Endodermal cell (in vitro differentiated cells): ENCODE measurements at regions not wholly inside any gene's neighbourhood (a gene's known extent, or its start where the extent isn't known, plus 50 kb on each side); places are given as distances from the start of the nearest gene placed in this dataset.
A peak's percentile ranks its signal among the peaks of the same experiment; 100 is the strongest.

Experiments
- DNase-seq: peaks from one replicate; pipeline ENCODE4 v3.0.0-alpha.2; 2017
- H3K27ac ChIP-seq: 2 replicates; pipeline ENCODE4 v1.5.1; 2013; ENCODE audit warnings: mild to moderate bottlenecking, low read depth, low read length, moderate library complexity
- H3K27me3 ChIP-seq: 2 replicates; pipeline ENCODE4 v1.6.1; 2013; ENCODE audit warnings: mild to moderate bottlenecking, low read length, moderate library complexity; ENCODE audit not compliant: insufficient read depth, control insufficient read depth, poor library complexity, severe bottlenecking
- H3K36me3 ChIP-seq: 2 replicates; pipeline ENCODE4 v1.7.0; 2013; ENCODE audit warnings: mild to moderate bottlenecking, low read length, moderate library complexity; ENCODE audit not compliant: control insufficient read depth, insufficient read depth
- H3K4me1 ChIP-seq: one replicate; pipeline ENCODE4 v1.7.0; 2013; ENCODE audit warnings: low read length; ENCODE audit not compliant: control insufficient read depth, insufficient read depth
- H3K4me3 ChIP-seq: 2 replicates; pipeline ENCODE4 v1.5.1; 2013; ENCODE audit warnings: mild to moderate bottlenecking, low read length, moderate library complexity
- H3K9ac ChIP-seq: 2 replicates; pipeline ENCODE4 v1.6.1; 2013; ENCODE audit warnings: mild to moderate bottlenecking, low read length, moderate library complexity; ENCODE audit not compliant: poor library complexity, severe bottlenecking; ENCODE audit errors: extremely low read depth
- H3K9me3 ChIP-seq: 2 replicates; pipeline ENCODE4 v1.6.1; 2013; ENCODE audit warnings: mild to moderate bottlenecking, low read length, moderate library complexity; ENCODE audit not compliant: control insufficient read depth
- H3K27ac Mint-ChIP-seq: 2 replicates; pipeline ENCODE4 v1.8.0; 2020; ENCODE audit warnings: mixed read lengths
- H3K27me3 Mint-ChIP-seq: 2 replicates; pipeline ENCODE4 v1.8.0; 2021; ENCODE audit warnings: mild to moderate bottlenecking, mixed read lengths; ENCODE audit not compliant: insufficient read depth
- H3K36me3 Mint-ChIP-seq: 2 replicates; pipeline ENCODE4 v1.8.0; 2020; ENCODE audit warnings: low read depth, mixed read lengths
- H3K4me1 Mint-ChIP-seq: 2 replicates; pipeline ENCODE4 v1.8.0; 2020; ENCODE audit warnings: mixed read lengths
- H3K4me3 Mint-ChIP-seq: 2 replicates; pipeline ENCODE4 v1.8.0; 2020; ENCODE audit warnings: mild to moderate bottlenecking, moderate library complexity, mixed read lengths
- H3K9me3 Mint-ChIP-seq: 2 replicates; pipeline ENCODE4 v1.8.0; 2020; ENCODE audit warnings: mild to moderate bottlenecking, mixed read lengths
- CTCF ChIP-seq: fragments of 200-600 bp; sonication (generic); conservative IDR thresholded peaks from 2 replicates; pipeline ENCODE4 v1.5.0; 2021; ENCODE audit warnings: antibody characterized with exemption, mild to moderate bottlenecking
- WGBS, 2 experiments: methylation state at CpG; one replicate each; pipeline versions ENCODE4 v1.1.5 to v1.1.7; 2013; ENCODE audit warnings: missing lambda C conversion rate in 2 of 2, mixed read lengths in 1 of 2; ENCODE audit not compliant: insufficient coverage in 1 of 2, insufficient read length in 1 of 2; 5-methylcytosine and 5-hydroxymethylcytosine counted together

DNA sequence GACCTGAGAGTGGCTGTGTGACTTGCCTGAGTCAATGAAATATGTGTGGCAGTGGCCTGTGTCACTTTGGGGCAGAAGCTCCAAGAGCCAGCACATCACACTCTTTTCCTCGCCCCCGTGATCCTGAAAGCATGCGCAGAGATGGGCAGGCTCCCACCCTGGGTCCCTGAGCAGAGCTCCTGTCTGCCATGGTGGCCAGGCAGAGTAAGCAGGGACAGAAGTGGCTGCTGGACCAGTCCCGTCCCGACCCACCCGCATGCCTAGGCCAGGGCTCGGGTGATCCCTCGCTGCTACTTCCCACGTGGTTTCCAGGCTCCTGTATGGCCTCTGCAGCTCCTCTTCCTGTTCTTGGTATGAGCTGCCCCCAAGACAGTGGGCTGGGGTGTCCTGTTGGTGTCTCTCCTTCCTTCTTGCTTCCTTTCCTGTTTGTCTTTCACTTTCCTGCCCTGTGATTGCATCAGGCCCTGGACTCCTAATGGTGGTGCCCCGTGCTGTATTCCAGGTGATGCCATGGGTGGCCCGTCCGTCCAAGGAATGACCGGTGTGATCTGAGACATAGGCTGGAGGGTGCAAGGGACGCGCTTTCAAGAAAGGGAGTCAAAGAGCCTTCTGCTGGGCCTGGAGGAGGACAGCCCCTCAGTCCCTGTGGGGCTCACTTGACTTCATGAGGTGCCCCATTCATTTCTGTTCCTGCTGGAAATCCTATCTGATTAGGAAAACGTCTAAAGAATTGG is 71.4 kb upstream of the SHH start:
- no peaks in the 10 kb centered on the region for H3K27me3 Mint-ChIP-seq
- WGBS, 2 experiments, result 91 to 93% methylated on average over 15 to 16 of the region's 16 CpGs
- Histone ChIP-seq H3K27ac (no peak overlapping the region), H3K36me3 (no peaks in the 10 kb centered on the region), H3K4me1 (no peaks in the 10 kb centered on the region), H3K9me3 (no peaks in the 10 kb centered on the region), H3K4me3 (no peak overlapping the region), H3K9ac (no peak overlapping the region), H3K27me3 (no peaks in the 10 kb centered on the region)
- DNase-seq, result peak; percentile 39
- H3K27ac Mint-ChIP-seq, result no peak overlapping the region
- no peaks in the 10 kb centered on the region for H3K9me3 Mint-ChIP-seq
- no peak for TF ChIP-seq CTCF
- H3K4me3 Mint-ChIP-seq, result no peak overlapping the region
- H3K4me1 Mint-ChIP-seq, result no peaks in the 10 kb centered on the region
- no peaks in the 10 kb centered on the region for H3K36me3 Mint-ChIP-seq

- 77 to 93% methylated on average over 2 to 5 of the region's 5 CpGs for WGBS, 2 experiments
- TF ChIP-seq CTCF, result no peak
- no peaks in the 10 kb centered on the region for H3K9me3 Mint-ChIP-seq
- Histone ChIP-seq H3K4me1 (no peaks in the 10 kb centered on the region), H3K9ac (no peak overlapping the region), H3K9me3 (no peaks in the 10 kb centered on the region), H3K27me3 (no peaks in the 10 kb centered on the region), H3K4me3 (no peak overlapping the region), H3K27ac (no peak overlapping the region), H3K36me3 (no peaks in the 10 kb centered on the region)
- H3K4me1 Mint-ChIP-seq, result no peaks in the 10 kb centered on the region
- H3K4me3 Mint-ChIP-seq, result no peak overlapping the region
- H3K27ac Mint-ChIP-seq, result no peak overlapping the region
- no peaks in the 10 kb centered on the region for H3K36me3 Mint-ChIP-seq
- H3K27me3 Mint-ChIP-seq, result no peaks in the 10 kb centered on the region
- no peak for DNase-seq
Measured at GRCh38 chr7:155882596-155882995, 70.3 kb upstream of the SHH start.

- peak; percentile 41 for DNase-seq
- Histone ChIP-seq H3K9me3 (no peaks in the 10 kb centered on the region), H3K4me3 (no peak overlapping the region), H3K9ac (no peak overlapping the region), H3K36me3 (no peaks in the 10 kb centered on the region), H3K27me3 (no peaks in the 10 kb centered on the region), H3K27ac (no peak overlapping the region), H3K4me1 (no peaks in the 10 kb centered on the region)
- no peaks in the 10 kb centered on the region for H3K27me3 Mint-ChIP-seq
- H3K4me3 Mint-ChIP-seq, result no peak overlapping the region
- H3K9me3 Mint-ChIP-seq, result no peaks in the 10 kb centered on the region
- no peaks in the 10 kb centered on the region for H3K4me1 Mint-ChIP-seq
- no peak overlapping the region for H3K27ac Mint-ChIP-seq
- H3K36me3 Mint-ChIP-seq, result no peaks in the 10 kb centered on the region
- TF ChIP-seq CTCF, result no peak
- WGBS, 2 experiments, result 90 to 91% methylated on average over 28 to 34 of the region's 34 CpGs
Measured at GRCh38 chr7:155881471-155882350, 69.4 kb upstream of the SHH start.
